GM18519 (cell line): ENCODE measurements at regions not wholly inside any gene's neighbourhood (a gene's known extent, or its start where the extent isn't known, plus 50 kb on each side); places are given as distances from the start of the nearest gene placed in this dataset.
"Not testable (repeated sequence)": the region's sequence is repeated elsewhere in the genome, so short reads cannot be mapped to it uniquely, and the experiment has no call there.

Experiments
- ATAC-seq: cut with Tn5 transposase; IDR thresholded peaks from one replicate; pipeline ENCODE4 v1.9.1; 2021; ENCODE audit warnings: mild to moderate bottlenecking, moderate library complexity; ENCODE audit not compliant: unreplicated experiment, low FRiP score

- no peak for ATAC-seq
Measured at GRCh38 chr9:85163415-85163814, 493.9 kb downstream of the NTRK2 start.

GRCh38 chr9:85162822-85163221, 493.3 kb downstream of the NTRK2 start:
- no peak for ATAC-seq

- ATAC-seq, result not testable (repeated sequence)
Measured at GRCh38 chr9:85160944-85161343, 491.4 kb downstream of the NTRK2 start.

- ATAC-seq, result no peak
Measured at GRCh38 chr9:85158512-85158911, 489.0 kb downstream of the NTRK2 start.

- ATAC-seq, result no peak
Measured at GRCh38 chr9:85157772-85158171, 488.2 kb downstream of the NTRK2 start.

GRCh38 chr9:85156652-85157051, 487.1 kb downstream of the NTRK2 start:
- ATAC-seq, result no peak

- ATAC-seq, result no peak
Measured at GRCh38 chr9:85155352-85155751, 485.8 kb downstream of the NTRK2 start.

GRCh38 chr9:85151741-85152140, 482.2 kb downstream of the NTRK2 start:
- ATAC-seq, result no peak

GRCh38 chr9:85151162-85151561, 481.6 kb downstream of the NTRK2 start:
- no peak for ATAC-seq

GRCh38 chr9:85147046-85147640, 477.6 kb downstream of the NTRK2 start:
- no peak for ATAC-seq

- ATAC-seq, result no peak
Measured at GRCh38 chr9:85142968-85143367, 473.4 kb downstream of the NTRK2 start.

- no peak for ATAC-seq
Measured at GRCh38 chr9:85142496-85142911, 473.0 kb downstream of the NTRK2 start.

GRCh38 chr9:85137696-85138095, 468.2 kb downstream of the NTRK2 start:
- no peak for ATAC-seq

GRCh38 chr9:85136987-85137386, 467.5 kb downstream of the NTRK2 start:
- ATAC-seq, result no peak

GRCh38 chr9:85136507-85136906, 467.0 kb downstream of the NTRK2 start:
- no peak for ATAC-seq

GRCh38 chr9:85130764-85131163, 461.2 kb downstream of the NTRK2 start:
- ATAC-seq, result no peak

GRCh38 chr9:85130260-85130659, 460.7 kb downstream of the NTRK2 start:
- no peak for ATAC-seq

GRCh38 chr9:85129514-85129913, 460.0 kb downstream of the NTRK2 start:
- no peak for ATAC-seq

GRCh38 chr9:85118990-85119755, 449.6 kb downstream of the NTRK2 start:
- ATAC-seq, result no peak

- no peak for ATAC-seq
Measured at GRCh38 chr9:85117831-85118230, 448.3 kb downstream of the NTRK2 start.

GRCh38 chr9:85115473-85115872, 445.9 kb downstream of the NTRK2 start:
- ATAC-seq, result no peak

- no peak for ATAC-seq
Measured at GRCh38 chr9:85114799-85115198, 445.3 kb downstream of the NTRK2 start.
